HG02943 (cell line): ENCODE measurements at regions not wholly inside any gene's neighbourhood (a gene's known extent, or its start where the extent isn't known, plus 50 kb on each side); places are given as distances from the start of the nearest gene placed in this dataset.
"Not testable (repeated sequence)": the region's sequence is repeated elsewhere in the genome, so short reads cannot be mapped to it uniquely, and the experiment has no call there.

Experiments used
- ATAC-seq: cut with Tn5 transposase; IDR thresholded peaks from one replicate; pipeline ENCODE4 v1.9.1; 2021; ENCODE audit warnings: mild to moderate bottlenecking, low read depth, moderate library complexity; ENCODE audit not compliant: unreplicated experiment

- no peak for ATAC-seq
Measured at GRCh38 chr12:83889745-83890144, 1022.9 kb downstream of the SLC6A15 start.

GRCh38 chr12:83886479-83886878, 1026.1 kb downstream of the SLC6A15 start:
- ATAC-seq: no peak

- not testable (repeated sequence) for ATAC-seq
Measured at GRCh38 chr12:83870921-83871599, 1041.5 kb downstream of the SLC6A15 start.

GRCh38 chr12:83866477-83866876, 1046.1 kb downstream of the SLC6A15 start:
- no peak for ATAC-seq

- no peak for ATAC-seq
Measured at GRCh38 chr12:83865431-83865830, 1047.2 kb downstream of the SLC6A15 start.

- no peak for ATAC-seq
Measured at GRCh38 chr12:83864054-83864453, 1048.5 kb downstream of the SLC6A15 start.

GRCh38 chr12:83859021-83859420, 1053.6 kb downstream of the SLC6A15 start:
- ATAC-seq: no peak

- no peak for ATAC-seq
Measured at GRCh38 chr12:83856803-83857202, 1055.8 kb downstream of the SLC6A15 start.

- no peak for ATAC-seq
Measured at GRCh38 chr12:83850531-83850930, 1062.1 kb downstream of the SLC6A15 start.

- no peak for ATAC-seq
Measured at GRCh38 chr12:83848702-83849101, 1063.9 kb downstream of the SLC6A15 start.

- ATAC-seq: no peak
Measured at GRCh38 chr12:83843541-83843940, 1069.1 kb downstream of the SLC6A15 start.

GRCh38 chr12:83841620-83842019, 1071.0 kb downstream of the SLC6A15 start:
- ATAC-seq: no peak

GRCh38 chr12:83827860-83828259, 1084.7 kb downstream of the SLC6A15 start:
- ATAC-seq: no peak

- ATAC-seq: no peak
Measured at GRCh38 chr12:83827193-83827592, 1085.4 kb downstream of the SLC6A15 start.

GRCh38 chr12:83826112-83826511, 1086.5 kb downstream of the SLC6A15 start:
- ATAC-seq: peak; percentile 66

- ATAC-seq: peak; percentile 76
Measured at GRCh38 chr12:83823386-83824045, 1089.1 kb downstream of the SLC6A15 start.

GRCh38 chr12:83821967-83822366, 1090.6 kb downstream of the SLC6A15 start:
- no peak for ATAC-seq

GRCh38 chr12:83818881-83819280, 1093.7 kb downstream of the SLC6A15 start:
- ATAC-seq: no peak

GRCh38 chr12:83817730-83818129, 1094.9 kb downstream of the SLC6A15 start:
- ATAC-seq: no peak

- ATAC-seq: no peak
Measured at GRCh38 chr12:83808591-83808990, 1104.0 kb downstream of the SLC6A15 start.

GRCh38 chr12:83807871-83808270, 1104.7 kb downstream of the SLC6A15 start:
- no peak for ATAC-seq

- no peak for ATAC-seq
Measured at GRCh38 chr12:83805873-83806272, 1106.7 kb downstream of the SLC6A15 start.
